Stimulated activated CD8-positive, alpha-beta memory T cell treated with anti-CD3 and anti-CD28 coated beads, Interleukin-12 subunit alpha, Interleukin-12 subunit beta, amount 100 ng/mL, for 4 hours (primary cell): ENCODE measurements at regions not wholly inside any gene's neighbourhood (a gene's known extent, or its start where the extent isn't known, plus 50 kb on each side); places are given as distances from the start of the nearest gene placed in this dataset.
A peak's percentile ranks its signal among the peaks of the same experiment; 100 is the strongest.

Experiments
- DNase-seq: peaks from one replicate; pipeline ENCODE4 v3.0.0-alpha.2; 2020; ENCODE audit warnings: low read depth

DNA sequence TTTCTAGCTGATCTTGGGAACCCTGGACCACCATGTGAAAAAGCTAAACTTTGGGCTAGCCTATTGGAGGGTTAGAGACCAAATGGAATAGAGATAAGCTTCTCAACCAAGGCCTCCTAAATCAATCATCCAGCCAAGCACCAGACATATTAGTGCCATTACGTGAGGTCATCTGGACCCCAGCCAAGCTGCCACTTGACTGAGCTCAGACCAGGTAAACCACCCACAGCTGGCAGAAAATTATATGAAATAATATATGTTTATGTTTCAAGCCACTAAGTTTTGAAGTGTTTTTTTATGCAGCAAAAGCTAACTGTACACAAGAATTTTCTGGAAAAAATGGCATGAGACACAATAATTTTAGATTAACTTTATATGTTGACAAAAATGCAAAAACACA, 82.6 kb upstream of the PCGF5 start:
- no peak for DNase-seq

DNA sequence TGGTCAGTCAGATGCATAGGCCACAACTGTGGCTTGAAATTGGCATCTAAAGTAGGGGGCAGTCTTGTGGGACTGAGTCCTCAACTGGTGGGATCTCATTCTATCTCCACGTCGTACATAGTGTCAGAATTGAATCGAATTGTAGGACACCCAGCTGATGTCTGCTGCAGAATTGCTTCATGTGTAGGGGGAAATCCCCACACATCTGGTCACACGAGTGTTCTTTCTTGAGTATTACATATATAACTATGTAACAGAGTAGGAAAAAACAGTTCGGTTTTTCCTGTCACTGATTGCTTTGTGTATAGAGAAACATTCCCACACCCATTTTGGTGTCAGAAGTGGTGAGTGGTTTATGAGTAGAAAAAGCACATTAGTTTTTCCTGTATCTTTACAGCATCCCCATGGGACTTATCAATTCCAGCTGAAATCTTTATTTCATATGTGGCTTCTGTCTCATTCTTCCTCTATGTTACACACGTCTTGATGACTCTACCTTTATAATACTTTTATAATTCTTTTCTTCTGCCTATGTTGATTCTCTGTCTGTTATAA, 79.4 kb upstream of the PCGF5 start:
- no peak for DNase-seq

DNA sequence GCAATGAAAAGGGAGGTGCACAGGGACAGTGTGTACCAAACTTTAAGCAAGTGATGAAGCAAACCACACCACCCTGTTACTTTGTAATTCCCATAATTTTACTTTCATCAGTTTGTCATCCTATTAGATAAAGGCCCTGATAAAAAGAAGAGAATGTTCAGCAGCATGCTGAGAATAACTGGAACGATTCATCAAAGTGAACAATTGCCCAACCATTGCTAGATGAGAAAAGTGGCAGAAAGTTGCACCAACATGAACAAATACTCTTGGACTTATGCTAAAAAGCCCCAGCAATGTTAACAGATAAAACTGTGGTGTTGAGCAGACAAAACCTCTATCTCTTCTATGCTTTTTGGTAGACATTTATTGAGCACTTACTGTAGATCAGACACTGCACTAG, 75.5 kb upstream of the PCGF5 start:
- DNase-seq = no peak

DNA sequence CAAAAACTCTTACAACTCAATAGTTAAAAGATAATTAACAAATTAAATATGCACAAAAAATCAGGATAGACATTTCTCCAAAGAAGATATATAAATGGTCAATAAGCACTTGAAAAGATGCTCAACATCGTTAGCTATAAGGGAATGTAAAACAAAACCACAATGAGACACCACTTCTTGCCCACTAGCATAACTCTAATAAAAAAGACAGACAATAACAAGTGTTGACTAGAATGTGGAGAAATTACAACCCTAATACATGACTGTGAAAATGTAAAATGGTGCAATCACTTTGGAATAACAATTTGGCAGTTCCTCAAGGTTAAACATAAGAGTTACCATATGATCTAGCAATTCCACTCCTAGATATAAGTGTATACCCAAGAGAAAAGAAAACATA, 74.3 kb upstream of the PCGF5 start:
- DNase-seq = no peak

DNA sequence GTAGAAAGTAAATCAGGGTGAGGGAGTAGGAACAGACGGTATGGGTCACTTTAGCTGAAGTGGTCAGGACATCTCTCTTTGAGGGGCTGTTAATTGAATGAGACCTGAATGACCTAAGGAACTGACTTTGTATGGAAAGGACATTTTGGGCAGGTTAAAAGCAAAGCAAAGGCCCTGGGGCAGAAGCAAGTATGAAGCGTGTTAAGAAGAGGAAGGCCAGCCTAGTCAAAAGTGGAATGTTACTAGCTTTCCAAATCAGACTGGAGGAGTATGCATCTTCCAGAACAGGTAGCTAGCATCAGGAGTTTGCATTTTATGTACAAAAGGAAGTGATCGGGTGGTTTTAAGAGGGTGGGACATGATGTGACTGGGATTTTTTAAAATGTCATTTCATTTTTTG, 70.9 kb upstream of the PCGF5 start:
- DNase-seq = no peak

DNA sequence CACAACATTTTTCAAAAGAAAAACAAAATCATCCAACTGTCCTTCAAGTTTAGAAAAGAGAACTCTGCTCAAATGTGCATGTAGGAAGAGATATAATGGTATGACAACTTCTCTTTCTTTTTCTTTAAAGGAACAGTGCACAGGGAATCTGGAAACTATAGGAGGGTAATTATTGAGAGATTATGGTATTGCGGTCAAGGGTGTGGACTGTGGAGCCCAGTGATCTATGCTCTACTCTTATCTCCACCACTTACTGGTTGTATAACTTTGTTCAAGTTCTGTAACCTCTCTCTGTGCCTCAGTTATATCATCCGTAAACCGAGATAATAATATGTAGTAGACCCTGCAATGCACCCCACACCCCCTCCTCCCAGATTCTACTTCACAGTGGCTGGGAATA, 69.8 kb upstream of the PCGF5 start:
- DNase-seq = no peak

DNA sequence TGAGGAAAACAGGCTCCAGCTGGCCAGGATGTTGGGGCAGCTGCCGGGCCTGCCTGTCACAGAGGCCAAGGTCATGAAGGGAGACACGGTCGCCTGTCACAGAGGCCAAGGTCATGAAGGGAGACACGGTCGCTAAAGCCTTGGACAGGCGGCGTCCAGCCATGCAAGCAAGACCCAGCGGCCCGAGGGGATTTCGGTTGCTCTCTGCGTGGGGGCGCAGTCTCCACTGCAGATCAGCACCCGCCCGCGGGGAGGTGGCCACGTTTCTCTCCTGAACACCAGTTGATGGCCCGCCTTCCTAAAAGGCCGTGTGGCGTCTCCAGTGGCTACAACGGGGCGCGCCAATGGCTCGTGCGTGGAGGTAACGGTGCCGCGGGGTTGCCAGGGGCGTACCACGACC, 67.0 kb upstream of the PCGF5 start:
- no peak for DNase-seq

DNA sequence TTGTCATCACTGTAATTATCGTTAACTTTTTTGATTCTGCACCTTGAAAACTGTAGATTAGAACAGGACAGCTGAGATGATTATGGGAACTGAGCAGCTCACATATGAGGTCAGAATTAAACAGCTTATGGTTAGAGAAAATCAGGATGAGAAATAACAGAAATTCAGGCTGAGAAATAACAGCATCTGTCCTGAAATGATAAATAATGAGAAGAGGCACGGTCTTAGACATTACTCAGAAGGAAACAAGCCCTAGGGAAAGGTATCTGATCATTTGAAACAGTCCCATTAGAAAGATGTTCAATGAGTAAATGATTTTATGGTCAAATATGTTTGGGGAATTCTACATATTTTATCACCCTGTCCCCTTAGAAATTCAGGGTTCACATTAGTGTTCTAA, 65.6 kb upstream of the PCGF5 start:
- DNase-seq = no peak

DNA sequence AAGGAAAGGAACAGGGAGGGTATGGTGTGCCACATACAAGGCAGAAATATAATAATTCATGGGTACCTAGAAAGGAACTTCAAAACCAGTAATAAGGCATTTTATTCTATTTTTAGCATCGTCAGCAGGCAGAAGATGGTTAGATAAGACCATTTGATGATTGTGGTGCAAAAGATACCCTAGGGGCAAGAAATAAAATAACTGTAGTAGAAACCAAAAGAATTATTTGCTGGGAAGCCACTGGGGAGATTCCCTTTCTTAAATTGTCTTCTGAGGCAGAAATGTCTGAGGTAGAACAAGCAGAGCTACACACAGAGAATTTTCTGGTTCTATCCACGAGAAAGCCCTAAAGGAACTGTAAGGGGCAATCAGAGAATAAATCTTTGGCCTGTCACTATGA, 64.3 kb upstream of the PCGF5 start:
- no peak for DNase-seq

DNA sequence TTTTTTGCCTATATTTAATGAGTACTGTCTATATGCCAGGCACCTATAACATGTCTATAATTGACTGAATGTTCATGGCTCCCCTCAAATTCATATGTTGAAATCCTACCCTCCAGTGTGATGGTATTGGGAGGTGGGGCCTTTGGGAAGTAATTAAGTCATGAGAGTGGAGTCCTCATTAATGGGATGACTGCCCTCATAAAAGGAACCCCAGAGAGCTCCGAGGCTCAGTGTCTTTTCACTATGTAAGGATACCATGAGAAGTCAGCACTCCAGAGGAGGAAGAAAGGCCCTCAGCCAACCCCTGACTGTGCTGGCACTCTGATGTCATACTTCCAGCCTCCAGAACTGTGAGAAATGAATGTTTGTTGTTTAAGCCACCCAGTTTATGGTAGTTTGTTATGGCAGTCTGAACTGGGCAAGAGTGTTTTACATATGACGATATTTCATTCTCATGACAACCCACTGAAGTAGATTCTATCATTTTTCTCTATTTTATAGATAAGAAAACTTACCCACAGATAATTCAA, 61.1 kb upstream of the PCGF5 start:
- no peak for DNase-seq

DNA sequence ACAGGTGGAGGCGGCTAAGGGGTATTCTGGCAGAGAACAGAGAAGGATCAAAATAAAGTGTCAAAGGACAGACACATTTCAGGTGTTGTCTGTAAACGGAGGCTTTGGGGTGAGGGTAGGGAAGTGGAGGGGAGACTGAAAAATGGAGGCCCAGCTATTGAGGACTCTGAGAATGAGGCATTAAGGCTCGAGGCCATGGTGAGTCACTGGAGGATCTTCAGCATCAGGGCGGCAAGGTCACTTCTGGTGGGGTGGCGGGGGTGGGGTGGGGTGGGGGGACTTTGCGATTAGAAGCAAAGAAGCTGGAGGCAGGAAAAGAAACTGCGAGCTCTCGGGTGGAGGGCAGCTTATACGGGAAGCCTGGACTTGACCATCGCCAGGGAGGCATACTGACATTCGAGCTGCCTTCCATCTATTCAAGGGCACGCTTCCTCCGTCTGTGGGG, 58.4 kb upstream of the PCGF5 start:
- no peak for DNase-seq

DNA sequence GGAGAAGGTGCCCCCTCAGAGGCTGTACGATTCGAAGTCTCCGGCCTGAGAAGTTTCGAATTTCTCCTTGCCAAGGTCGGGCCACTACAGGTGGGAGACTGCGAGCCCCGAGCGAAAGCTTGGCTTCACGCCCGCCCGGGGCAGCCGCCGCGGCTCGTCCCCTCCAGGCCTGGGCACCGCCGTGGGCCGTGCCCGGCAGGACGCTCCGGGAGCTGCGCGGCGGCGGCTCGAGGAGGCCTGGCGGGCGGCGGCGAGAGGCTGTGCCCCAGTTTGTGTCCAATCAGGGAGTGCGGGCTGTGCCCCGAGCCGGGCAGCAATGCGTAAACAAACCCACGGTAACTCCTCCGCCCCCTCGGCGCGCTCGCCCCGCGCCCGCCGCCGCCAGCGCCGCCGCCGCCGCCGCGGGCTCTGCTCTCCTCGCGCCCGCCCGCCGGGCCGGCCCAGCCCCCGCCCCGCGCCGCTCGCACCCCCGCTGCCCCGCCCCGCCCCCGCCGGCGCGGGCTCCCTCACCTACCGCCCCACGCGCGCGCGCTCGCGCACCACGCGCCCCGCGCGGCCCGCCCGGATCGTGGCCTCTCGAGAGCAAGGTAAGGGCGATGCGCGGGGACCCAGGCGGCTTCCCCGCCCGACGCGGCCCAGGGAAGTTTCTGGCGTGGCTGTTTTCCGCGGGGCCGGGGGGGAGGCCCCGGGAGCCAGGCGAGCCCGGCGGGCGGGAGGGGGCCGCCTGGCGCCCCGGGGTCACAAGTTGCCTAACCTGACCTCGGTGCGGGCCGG, 57.8 kb upstream of the PCGF5 start:
- DNase-seq = peak; percentile 70

DNA sequence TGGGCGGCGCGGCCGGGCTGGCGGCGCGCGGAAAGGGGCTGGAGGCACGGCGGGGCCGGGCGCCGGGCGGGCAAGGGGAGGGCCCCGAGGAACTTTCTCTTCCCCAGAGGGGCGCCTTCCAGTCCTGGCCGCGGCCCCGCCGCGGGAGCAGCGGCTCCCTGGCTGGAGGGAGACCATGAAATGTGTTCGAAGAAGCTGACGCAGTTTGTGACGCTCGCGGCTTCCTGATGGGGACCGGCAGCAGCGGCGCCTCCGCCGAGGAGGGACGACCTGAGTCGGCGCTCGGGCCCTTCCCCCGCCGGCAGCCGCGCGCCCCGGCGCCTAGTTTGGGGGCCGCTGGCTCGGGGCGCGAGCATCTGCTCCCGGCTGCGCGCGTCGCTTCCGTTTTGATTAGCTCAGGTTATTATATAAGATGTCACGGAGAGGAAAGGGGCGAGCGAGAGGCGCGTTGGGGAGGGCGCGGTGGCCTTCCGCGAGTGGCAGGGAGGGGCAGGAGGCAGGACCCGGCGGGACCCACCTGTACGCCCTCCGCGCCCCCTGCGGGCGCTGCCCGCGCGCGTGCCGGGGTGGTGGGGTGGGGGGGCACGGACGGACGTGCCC, 57.1 kb upstream of the PCGF5 start:
- DNase-seq = peak; percentile 58

DNA sequence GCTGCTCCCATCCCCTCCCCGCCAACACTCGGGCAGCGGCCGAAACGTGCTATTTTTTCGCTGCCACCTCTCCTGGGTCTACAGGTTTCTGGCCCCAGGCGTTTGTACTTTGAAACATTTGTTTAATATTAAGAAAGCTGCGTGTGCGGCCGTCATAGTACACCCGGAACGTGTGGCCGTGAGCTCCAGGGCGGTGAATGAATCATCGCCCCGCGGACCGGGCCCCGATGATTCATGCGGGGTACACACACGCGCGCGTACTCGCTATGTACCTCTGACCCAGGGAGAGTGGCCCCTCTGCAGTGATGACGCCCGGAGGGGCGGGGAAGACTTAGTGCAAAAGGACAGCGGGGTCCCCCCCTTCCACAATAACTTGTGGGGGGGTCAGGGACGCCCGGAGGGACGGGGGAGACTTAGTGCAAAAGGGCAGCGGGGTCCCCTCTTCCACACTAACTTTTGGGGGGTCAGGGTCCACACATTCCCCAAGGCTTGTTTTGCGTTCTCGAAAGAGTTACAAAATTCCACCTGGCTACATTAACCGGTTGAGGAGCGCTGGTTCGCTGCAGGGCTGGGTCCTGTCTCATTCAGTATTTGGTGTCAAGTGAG, 56.5 kb upstream of the PCGF5 start:
- peak; percentile 63 for DNase-seq

DNA sequence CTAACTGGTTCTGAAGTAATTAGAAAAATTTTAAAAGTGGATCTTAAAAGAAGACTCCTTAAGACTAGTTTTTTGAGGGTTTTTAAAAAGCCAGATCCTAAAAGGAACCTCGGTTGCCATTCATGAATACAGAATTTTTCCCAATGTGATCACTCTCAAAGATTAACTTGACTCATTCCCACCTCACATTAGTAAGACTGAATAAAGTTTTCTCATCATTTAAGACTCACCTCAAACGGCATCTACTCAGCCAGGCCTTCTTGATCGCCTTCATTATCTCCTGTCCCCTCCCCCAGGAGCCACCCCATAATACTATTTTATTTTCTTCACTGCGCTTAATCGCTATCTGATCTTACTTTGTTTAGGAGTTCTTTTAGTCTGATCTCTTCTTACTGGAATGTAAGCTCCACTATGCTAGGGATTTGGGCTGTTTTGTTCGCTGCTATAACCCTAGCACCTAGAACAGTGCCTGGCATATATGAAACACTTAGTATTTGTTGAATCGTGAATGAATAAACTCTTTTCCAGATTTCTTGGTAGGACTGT, 55.9 kb upstream of the PCGF5 start:
- DNase-seq = no peak

DNA sequence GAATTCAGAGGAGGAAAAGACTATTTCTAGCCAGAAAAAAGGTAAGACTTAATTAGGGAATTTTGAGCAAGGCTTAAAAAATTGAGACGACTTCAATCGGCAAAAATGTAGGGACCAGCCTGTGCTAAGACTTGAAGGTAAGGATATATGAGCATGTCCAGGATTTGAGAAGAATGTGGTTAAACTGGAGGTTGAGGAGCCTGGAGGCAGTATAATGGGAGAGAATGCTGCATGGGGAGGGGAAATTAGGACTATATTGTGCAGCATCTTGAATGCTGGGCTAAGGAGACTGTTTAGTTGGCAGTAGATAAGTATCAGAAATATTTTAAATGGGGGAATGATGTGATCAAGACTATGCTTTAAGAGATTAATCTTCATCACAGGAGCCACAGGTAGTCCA, 53.1 kb upstream of the PCGF5 start:
- DNase-seq = no peak

DNA sequence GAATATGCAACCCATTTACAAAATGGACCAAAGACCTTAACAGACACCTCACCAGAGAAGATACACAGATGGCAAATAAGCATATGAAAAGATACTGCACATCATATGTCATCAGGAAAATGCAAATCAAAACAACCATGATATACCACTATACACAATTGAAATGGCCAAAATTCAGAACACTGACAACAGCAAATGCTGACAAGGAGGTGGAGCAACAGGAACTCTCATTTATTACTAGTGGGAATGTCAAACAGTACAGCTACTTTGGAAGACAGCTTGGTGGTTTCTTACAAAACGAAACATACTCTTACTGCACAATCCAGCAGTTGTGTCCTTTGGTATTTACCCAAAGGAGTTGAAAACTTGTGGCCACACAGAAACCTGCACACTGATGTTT, 50.0 kb upstream of the PCGF5 start:
- DNase-seq = no peak
